H9 (cell line): ENCODE measurements at regions not wholly inside any gene's neighbourhood (a gene's known extent, or its start where the extent isn't known, plus 50 kb on each side); places are given as distances from the start of the nearest gene placed in this dataset.

ENCODE experiments used
- DNase-seq: peaks from one replicate; pipeline ENCODE4 v3.0.0-alpha.2; 2017
- H2AFZ ChIP-seq: one replicate; pipeline ENCODE4 v1.6.1; 2013; ENCODE audit warnings: mild to moderate bottlenecking, low read length, control low read depth, moderate library complexity
- H2AK5ac ChIP-seq: 2 replicates; pipeline ENCODE4 v1.6.1; 2013; ENCODE audit warnings: low read length, control low read depth, mixed read lengths; ENCODE audit not compliant: insufficient read length
- H2BK120ac ChIP-seq: one replicate; pipeline ENCODE4 v1.6.1; 2013; ENCODE audit warnings: low read depth, mild to moderate bottlenecking, low read length, control low read depth, inconsistent platforms; ENCODE audit not compliant: poor library complexity, severe bottlenecking
- H2BK12ac ChIP-seq: 2 replicates; pipeline ENCODE4 v1.6.1; 2013; ENCODE audit warnings: low read length, control low read depth, mixed read lengths, low read depth; ENCODE audit not compliant: insufficient read length
- H2BK15ac ChIP-seq: 2 replicates; pipeline ENCODE4 v1.6.1; 2013; ENCODE audit warnings: low read depth, low read length, control low read depth
- H2BK20ac ChIP-seq: one replicate; pipeline ENCODE4 v1.6.1; 2013; ENCODE audit warnings: low read depth, mild to moderate bottlenecking, low read length, control low read depth, inconsistent platforms; ENCODE audit not compliant: poor library complexity, severe bottlenecking
- H2BK5ac ChIP-seq: 2 replicates; pipeline ENCODE4 v1.6.1; 2013; ENCODE audit warnings: low read length, control low read depth, mixed read lengths; ENCODE audit not compliant: insufficient read length
- H3K14ac ChIP-seq: 2 replicates; pipeline ENCODE4 v1.6.1; 2013; ENCODE audit warnings: low read length, control low read depth; ENCODE audit not compliant: insufficient read depth
- H3K18ac ChIP-seq: 2 replicates; pipeline ENCODE4 v1.6.1; 2013; ENCODE audit warnings: low read depth, mild to moderate bottlenecking, mixed read lengths, low read length, control low read depth; ENCODE audit not compliant: insufficient read length
- H3K23ac ChIP-seq: 2 replicates; pipeline ENCODE4 v1.6.1; 2013; ENCODE audit warnings: low read length, control low read depth, mixed read lengths, low read depth; ENCODE audit not compliant: insufficient read length
- H3K23me2 ChIP-seq: 2 replicates; pipeline ENCODE4 v1.6.1; 2013; ENCODE audit warnings: low read depth, mild to moderate bottlenecking, mixed read lengths, low read length, control low read depth; ENCODE audit not compliant: insufficient read length, poor library complexity, severe bottlenecking
- H3K27ac ChIP-seq: 2 replicates; pipeline ENCODE4 v1.5.1; 2013; ENCODE audit warnings: low read length, control low read depth, mixed read lengths, low read depth; ENCODE audit not compliant: insufficient read length
- H3K27me3 ChIP-seq: 2 replicates; pipeline ENCODE4 v1.6.1; 2013; ENCODE audit warnings: low read length, control low read depth, inconsistent platforms; ENCODE audit not compliant: insufficient read depth
- H3K4ac ChIP-seq: 2 replicates; pipeline ENCODE4 v1.6.1; 2013; ENCODE audit warnings: low read depth, mild to moderate bottlenecking, control low read depth, inconsistent platforms, low read length, moderate library complexity
- H3K4me1 ChIP-seq: 2 replicates; pipeline ENCODE4 v1.6.1; 2013; ENCODE audit warnings: low read length, control low read depth, inconsistent platforms; ENCODE audit not compliant: insufficient read depth
- H3K4me2 ChIP-seq: 2 replicates; pipeline ENCODE4 v1.6.1; 2013; ENCODE audit warnings: low read length, control low read depth, mixed read lengths; ENCODE audit not compliant: insufficient read length, insufficient read depth
- H3K56ac ChIP-seq: 2 replicates; pipeline ENCODE4 v1.6.1; 2013; ENCODE audit warnings: low read depth, mild to moderate bottlenecking, mixed read lengths, low read length, control low read depth; ENCODE audit not compliant: insufficient read length
- H3K79me1 ChIP-seq: 2 replicates; pipeline ENCODE4 v1.6.1; 2013; ENCODE audit warnings: low read depth, mild to moderate bottlenecking, moderate library complexity, low read length, control low read depth, inconsistent platforms; ENCODE audit not compliant: insufficient read depth, poor library complexity, severe bottlenecking
- H3K79me2 ChIP-seq: 2 replicates; pipeline ENCODE4 v1.6.1; 2013; ENCODE audit warnings: low read length, control low read depth, inconsistent platforms; ENCODE audit not compliant: insufficient read depth
- H3K9ac ChIP-seq: 2 replicates; pipeline ENCODE4 v1.6.1; 2013; ENCODE audit warnings: low read length, control low read depth, mixed read lengths; ENCODE audit not compliant: insufficient read length; ENCODE audit errors: extremely low read depth
- H3K9me3 ChIP-seq: one replicate; pipeline ENCODE4 v1.6.1; 2013; ENCODE audit warnings: low read depth, low read length, inconsistent platforms; ENCODE audit not compliant: control insufficient read depth
- H3T11ph ChIP-seq: one replicate; pipeline ENCODE4 v1.6.1; 2013; ENCODE audit warnings: mild to moderate bottlenecking, low read length, control low read depth, inconsistent platforms
- H4K20me1 ChIP-seq: one replicate; pipeline ENCODE4 v1.6.1; 2013; ENCODE audit not compliant: control insufficient read depth, insufficient read length, insufficient read depth
- H4K5ac ChIP-seq: 2 replicates; pipeline ENCODE4 v1.6.1; 2013; ENCODE audit warnings: low read depth, mild to moderate bottlenecking, mixed read lengths, low read length, control low read depth; ENCODE audit not compliant: insufficient read length
- H4K8ac ChIP-seq: replicated peaks from 2 replicates; pipeline ENCODE4 v1.6.1; 2013; ENCODE audit warnings: low read length, control low read depth, mixed read lengths, low read depth; ENCODE audit not compliant: insufficient read length
- H4K91ac ChIP-seq: 2 replicates; pipeline ENCODE4 v1.6.1; 2013; ENCODE audit warnings: low read depth, mild to moderate bottlenecking, moderate library complexity, mixed read lengths, low read length, control low read depth; ENCODE audit not compliant: insufficient read length
- H3K27ac Mint-ChIP-seq, 3 experiments: 2 replicates in 2 of 3; 3 replicates in 1 of 3; pipeline ENCODE4 v1.8.0; 2020 to 2021; ENCODE audit warnings: mixed read lengths in 3 of 3, mild to moderate bottlenecking in 1 of 3, moderate library complexity in 1 of 3
- H3K27me3 Mint-ChIP-seq: 2 replicates; pipeline ENCODE4 v1.8.0; 2021; ENCODE audit warnings: low read depth, mild to moderate bottlenecking, moderate library complexity, mixed read lengths
- H3K36me3 Mint-ChIP-seq, 3 experiments: 2 replicates in 2 of 3; 3 replicates in 1 of 3; pipeline ENCODE4 v1.8.0; 2020 to 2021; ENCODE audit warnings: low read depth in 3 of 3, mixed read lengths in 3 of 3; ENCODE audit not compliant: insufficient read depth in 1 of 3
- H3K4me1 Mint-ChIP-seq, 2 experiments: 2 replicates each; pipeline ENCODE4 v1.8.0; 2020; ENCODE audit warnings: mixed read lengths in 2 of 2
- H3K4me3 Mint-ChIP-seq, 2 experiments: 2 replicates in 1 of 2; 3 replicates in 1 of 2; pipeline ENCODE4 v1.8.0; 2020 to 2021; ENCODE audit warnings: mild to moderate bottlenecking in 2 of 2, mixed read lengths in 2 of 2, moderate library complexity in 1 of 2
- H3K9me3 Mint-ChIP-seq, 2 experiments: 2 replicates in 1 of 2; 3 replicates in 1 of 2; pipeline ENCODE4 v1.8.0; 2020; ENCODE audit warnings: mild to moderate bottlenecking in 2 of 2, mixed read lengths in 2 of 2, moderate library complexity in 1 of 2
- CTCF ChIP-seq: fragments of 200-600 bp; sonication (generic); conservative IDR thresholded peaks from 3 replicates; pipeline ENCODE4 v1.8.0; 2021; ENCODE audit warnings: antibody characterized with exemption, mild to moderate bottlenecking
- WGBS: extraction: QIAGEN DNeasy Blood & Tissue Kit; methylation state at CpG from one replicate; pipeline ENCODE4 v1.1.7; 2013; ENCODE audit warnings: missing lambda C conversion rate, low lambda C conversion rate, mixed read lengths; ENCODE audit not compliant: insufficient read length; ENCODE audit errors: extremely low coverage; 5-methylcytosine and 5-hydroxymethylcytosine counted together

DNA sequence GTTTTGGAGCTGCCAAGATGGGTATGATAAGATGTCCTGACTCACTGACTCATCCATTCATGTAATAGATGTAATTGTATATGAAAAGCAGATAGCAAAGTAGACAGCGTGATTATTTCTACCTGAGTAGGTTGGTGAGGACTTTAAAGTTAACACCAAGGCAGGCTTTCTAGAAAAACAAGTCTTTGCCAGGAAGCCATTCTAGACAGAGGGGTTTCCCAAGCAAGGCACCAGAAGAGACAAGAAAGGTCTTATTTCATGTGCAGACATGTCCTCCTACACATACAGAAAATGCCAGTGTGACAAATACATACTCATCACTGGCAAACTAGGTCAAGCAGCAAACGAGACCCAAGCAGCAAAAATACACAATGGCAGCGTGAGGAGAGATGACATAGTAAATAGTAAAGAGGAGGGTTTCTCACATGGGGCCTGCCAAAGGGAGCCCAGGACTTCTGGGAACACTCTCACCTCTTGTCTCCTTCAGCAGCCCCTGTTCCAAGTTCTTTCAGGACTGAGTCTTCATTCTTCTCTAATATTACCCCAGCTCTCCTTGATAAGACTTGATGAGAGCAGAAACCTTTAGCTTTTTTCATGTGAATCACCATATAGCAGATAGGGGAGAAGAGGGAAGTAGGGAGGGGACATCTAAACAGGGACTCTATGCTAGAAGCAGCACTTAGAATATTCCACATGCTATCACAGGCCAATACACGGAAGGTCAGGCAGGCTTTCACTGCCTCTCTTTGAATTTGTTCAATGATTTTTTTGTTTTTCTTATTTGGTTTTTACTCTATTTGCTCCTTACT, 114.6 kb upstream of the ATP1B1 start:
- Histone ChIP-seq H3K79me2 (no peaks in the 10 kb centered on the region), H4K8ac (no peak overlapping the region), H2BK5ac (no peak overlapping the region), H2BK15ac (no peak overlapping the region), H3K79me1 (no peaks in the 10 kb centered on the region), H3K9ac (no peak overlapping the region), H4K91ac (no peak overlapping the region), H2BK120ac (no peak overlapping the region), H3K18ac (no peak overlapping the region), H3K23ac (no peak overlapping the region), H3K9me3 (no peaks in the 10 kb centered on the region), H2BK12ac (no peak overlapping the region), H2AFZ (no peak overlapping the region), H3K4me1 (no peaks in the 10 kb centered on the region), H3K14ac (no peak overlapping the region), H3T11ph (no peak overlapping the region), H4K20me1 (no peaks in the 10 kb centered on the region), H2AK5ac (no peak overlapping the region), H3K27me3 (no peaks in the 10 kb centered on the region), H2BK20ac (no peak overlapping the region), H3K27ac (no peak overlapping the region), H3K23me2 (no peaks in the 10 kb centered on the region), H4K5ac (no peak overlapping the region), H3K56ac (no peak overlapping the region), H3K4me2 (no peak overlapping the region), H3K4ac (no peak overlapping the region)
- TF ChIP-seq CTCF: no peak
- no peak overlapping the region for H3K4me3 Mint-ChIP-seq
- H3K4me1 Mint-ChIP-seq: no peaks in the 10 kb centered on the region
- no peaks in the 10 kb centered on the region; a peak in 1 of 5 replicates for H3K9me3 Mint-ChIP-seq
- no peak overlapping the region for H3K27ac Mint-ChIP-seq
- H3K36me3 Mint-ChIP-seq: no peaks in the 10 kb centered on the region
- no CpG with 5 or more reads among the region's 4 CpGs for WGBS
- DNase-seq: no peak
- peaks cover 2% of the 10 kb centered on the region for H3K27me3 Mint-ChIP-seq
